Activated CD4-positive, alpha-beta T cell treated with anti-CD3 and anti-CD28 coated beads, Interleukin-2, Interleukin-6, amounts not matched to agents 100 ng/mL and 50 ng/mL, durations not matched to agents 16 hours and 8 hours (primary cell): ENCODE measurements at regions not wholly inside any gene's neighbourhood (a gene's known extent, or its start where the extent isn't known, plus 50 kb on each side); places are given as distances from the start of the nearest gene placed in this dataset.
"Not testable (repeated sequence)": the region's sequence is repeated elsewhere in the genome, so short reads cannot be mapped to it uniquely, and the experiment has no call there.

ENCODE experiments used
- DNase-seq: peaks from one replicate; pipeline ENCODE4 v3.0.0-alpha.2; 2020

GRCh38 chr5:8731110-8731509 lies 814.8 kb downstream of the SEMA5A start:
- not testable (repeated sequence) for DNase-seq

GRCh38 chr5:8740595-8740994 lies 805.3 kb downstream of the SEMA5A start:
- no peak for DNase-seq

- DNase-seq = no peak
Observed at GRCh38 chr5:8749556-8749955, 796.3 kb downstream of the SEMA5A start.

- DNase-seq = no peak
Observed at GRCh38 chr5:8750100-8750499, 795.8 kb downstream of the SEMA5A start.

- DNase-seq = no peak
Observed at GRCh38 chr5:8751971-8752370, 793.9 kb downstream of the SEMA5A start.

GRCh38 chr5:8752595-8752994 lies 793.3 kb downstream of the SEMA5A start:
- DNase-seq = no peak

GRCh38 chr5:8756498-8757084 lies 789.3 kb downstream of the SEMA5A start:
- DNase-seq = no peak

GRCh38 chr5:8765886-8766285 lies 780.0 kb downstream of the SEMA5A start:
- no peak for DNase-seq

GRCh38 chr5:8766448-8766847 lies 779.4 kb downstream of the SEMA5A start:
- no peak for DNase-seq

- DNase-seq = no peak
Observed at GRCh38 chr5:8767111-8767510, 778.8 kb downstream of the SEMA5A start.

- no peak for DNase-seq
Observed at GRCh38 chr5:8767746-8768145, 778.1 kb downstream of the SEMA5A start.

GRCh38 chr5:8769631-8770030 lies 776.2 kb downstream of the SEMA5A start:
- no peak for DNase-seq

- no peak for DNase-seq
Observed at GRCh38 chr5:8770431-8770830, 775.4 kb downstream of the SEMA5A start.

- no peak for DNase-seq
Observed at GRCh38 chr5:8773046-8773615, 772.7 kb downstream of the SEMA5A start.

- DNase-seq = no peak
Observed at GRCh38 chr5:8784692-8785091, 761.2 kb downstream of the SEMA5A start.

GRCh38 chr5:8788246-8788645 lies 757.6 kb downstream of the SEMA5A start:
- no peak for DNase-seq

GRCh38 chr5:8805653-8806052 lies 740.2 kb downstream of the SEMA5A start:
- no peak for DNase-seq

- no peak for DNase-seq
Observed at GRCh38 chr5:8807636-8808035, 738.2 kb downstream of the SEMA5A start.

GRCh38 chr5:8811581-8811980 lies 734.3 kb downstream of the SEMA5A start:
- DNase-seq = no peak

- DNase-seq = no peak
Observed at GRCh38 chr5:8813180-8813579, 732.7 kb downstream of the SEMA5A start.

GRCh38 chr5:8814105-8814504 lies 731.8 kb downstream of the SEMA5A start:
- no peak for DNase-seq

GRCh38 chr5:8824371-8824770 lies 721.5 kb downstream of the SEMA5A start:
- no peak for DNase-seq

- DNase-seq = no peak
Observed at GRCh38 chr5:8825139-8825757, 720.6 kb downstream of the SEMA5A start.

- DNase-seq = no peak
Observed at GRCh38 chr5:8826508-8826907, 719.4 kb downstream of the SEMA5A start.

GRCh38 chr5:8827696-8828095 lies 718.2 kb downstream of the SEMA5A start:
- DNase-seq = no peak
